K562 (cell line): ENCODE measurements at regions not wholly inside any gene's neighbourhood (a gene's known extent, or its start where the extent isn't known, plus 50 kb on each side); places are given as distances from the start of the nearest gene placed in this dataset.

Experiments used
- PHF8 ChIP-seq: fragments of 200-600 bp; sonication (generic); IDR thresholded peaks from 2 replicates; pipeline ENCODE4 v1.6.1; 2012; ENCODE audit warnings: mixed run types, mild to moderate bottlenecking, inconsistent platforms, low read length, moderate library complexity, borderline replicate concordance
- SPI1 ChIP-seq: IDR thresholded peaks from 2 replicates; pipeline ENCODE4 v1.6.1; 2011; ENCODE audit warnings: low read depth, low read length, control low read depth, borderline replicate concordance
- ZNF507 ChIP-seq: conservative IDR thresholded peaks from 2 replicates; pipeline ENCODE4 v1.6.1; 2017; ENCODE audit warnings: missing genetic modification characterization, missing compliant biosample characterization
- TF ChIP-seq, protein P1 (sequence below): fragments of 450-650 bp; IDR thresholded peaks from 2 replicates; pipeline ENCODE4 v1.6.1; 2016; ENCODE audit warnings: mild to moderate bottlenecking, moderate library complexity
- TF ChIP-seq, protein P2 (sequence below): sonication (generic); formaldehyde crosslinking; IDR thresholded peaks from 2 replicates; pipeline ENCODE4 v1.8.0; 2022; ENCODE audit warnings: missing genetic modification reagents, mild to moderate bottlenecking, moderate library complexity, borderline replicate concordance
- TF ChIP-seq, protein P3 (sequence below): fragments of 250-450 bp; sonication (Bioruptor Pico); IDR thresholded peaks from 2 replicates; pipeline ENCODE4 v1.5.0; 2021

DNA sequence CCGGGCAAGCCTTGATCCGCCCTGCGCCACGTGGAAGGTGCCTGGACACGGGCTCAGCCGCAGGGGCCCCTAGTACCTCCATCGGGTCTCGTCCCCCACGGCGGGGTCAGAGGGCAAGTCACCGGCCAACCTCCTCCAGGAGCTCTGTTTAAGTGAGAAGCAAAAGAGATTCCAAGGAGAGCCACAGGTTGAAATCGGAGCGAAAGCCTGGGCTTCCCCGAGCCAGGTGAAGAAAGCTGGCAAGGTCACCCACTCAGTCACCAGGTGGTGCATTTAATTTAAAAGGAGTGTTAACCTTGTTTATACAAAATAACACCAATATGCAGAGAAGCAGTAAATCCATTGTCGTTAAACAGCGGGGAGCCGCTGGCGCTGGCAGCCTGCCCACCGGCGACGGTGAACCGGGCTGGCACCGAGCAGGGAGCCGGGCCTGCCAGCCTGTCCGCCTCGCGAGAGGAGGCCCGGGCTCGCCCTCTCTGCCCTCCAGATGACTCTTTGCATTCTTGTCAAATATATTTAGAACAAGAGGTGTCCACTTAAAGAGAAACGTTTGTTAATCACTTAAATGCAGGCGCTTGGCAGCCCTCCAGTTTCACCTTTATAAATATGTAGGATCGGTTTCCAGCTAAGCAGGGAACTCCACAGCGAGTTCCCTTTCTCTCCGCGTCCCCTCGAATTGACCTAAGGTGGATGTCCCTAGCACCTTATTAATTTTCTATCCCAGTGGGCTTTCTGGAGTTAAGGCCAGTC is 277.3 kb upstream of the NR2F2 start (continued):
- TF ChIP-seq, protein P1, sequence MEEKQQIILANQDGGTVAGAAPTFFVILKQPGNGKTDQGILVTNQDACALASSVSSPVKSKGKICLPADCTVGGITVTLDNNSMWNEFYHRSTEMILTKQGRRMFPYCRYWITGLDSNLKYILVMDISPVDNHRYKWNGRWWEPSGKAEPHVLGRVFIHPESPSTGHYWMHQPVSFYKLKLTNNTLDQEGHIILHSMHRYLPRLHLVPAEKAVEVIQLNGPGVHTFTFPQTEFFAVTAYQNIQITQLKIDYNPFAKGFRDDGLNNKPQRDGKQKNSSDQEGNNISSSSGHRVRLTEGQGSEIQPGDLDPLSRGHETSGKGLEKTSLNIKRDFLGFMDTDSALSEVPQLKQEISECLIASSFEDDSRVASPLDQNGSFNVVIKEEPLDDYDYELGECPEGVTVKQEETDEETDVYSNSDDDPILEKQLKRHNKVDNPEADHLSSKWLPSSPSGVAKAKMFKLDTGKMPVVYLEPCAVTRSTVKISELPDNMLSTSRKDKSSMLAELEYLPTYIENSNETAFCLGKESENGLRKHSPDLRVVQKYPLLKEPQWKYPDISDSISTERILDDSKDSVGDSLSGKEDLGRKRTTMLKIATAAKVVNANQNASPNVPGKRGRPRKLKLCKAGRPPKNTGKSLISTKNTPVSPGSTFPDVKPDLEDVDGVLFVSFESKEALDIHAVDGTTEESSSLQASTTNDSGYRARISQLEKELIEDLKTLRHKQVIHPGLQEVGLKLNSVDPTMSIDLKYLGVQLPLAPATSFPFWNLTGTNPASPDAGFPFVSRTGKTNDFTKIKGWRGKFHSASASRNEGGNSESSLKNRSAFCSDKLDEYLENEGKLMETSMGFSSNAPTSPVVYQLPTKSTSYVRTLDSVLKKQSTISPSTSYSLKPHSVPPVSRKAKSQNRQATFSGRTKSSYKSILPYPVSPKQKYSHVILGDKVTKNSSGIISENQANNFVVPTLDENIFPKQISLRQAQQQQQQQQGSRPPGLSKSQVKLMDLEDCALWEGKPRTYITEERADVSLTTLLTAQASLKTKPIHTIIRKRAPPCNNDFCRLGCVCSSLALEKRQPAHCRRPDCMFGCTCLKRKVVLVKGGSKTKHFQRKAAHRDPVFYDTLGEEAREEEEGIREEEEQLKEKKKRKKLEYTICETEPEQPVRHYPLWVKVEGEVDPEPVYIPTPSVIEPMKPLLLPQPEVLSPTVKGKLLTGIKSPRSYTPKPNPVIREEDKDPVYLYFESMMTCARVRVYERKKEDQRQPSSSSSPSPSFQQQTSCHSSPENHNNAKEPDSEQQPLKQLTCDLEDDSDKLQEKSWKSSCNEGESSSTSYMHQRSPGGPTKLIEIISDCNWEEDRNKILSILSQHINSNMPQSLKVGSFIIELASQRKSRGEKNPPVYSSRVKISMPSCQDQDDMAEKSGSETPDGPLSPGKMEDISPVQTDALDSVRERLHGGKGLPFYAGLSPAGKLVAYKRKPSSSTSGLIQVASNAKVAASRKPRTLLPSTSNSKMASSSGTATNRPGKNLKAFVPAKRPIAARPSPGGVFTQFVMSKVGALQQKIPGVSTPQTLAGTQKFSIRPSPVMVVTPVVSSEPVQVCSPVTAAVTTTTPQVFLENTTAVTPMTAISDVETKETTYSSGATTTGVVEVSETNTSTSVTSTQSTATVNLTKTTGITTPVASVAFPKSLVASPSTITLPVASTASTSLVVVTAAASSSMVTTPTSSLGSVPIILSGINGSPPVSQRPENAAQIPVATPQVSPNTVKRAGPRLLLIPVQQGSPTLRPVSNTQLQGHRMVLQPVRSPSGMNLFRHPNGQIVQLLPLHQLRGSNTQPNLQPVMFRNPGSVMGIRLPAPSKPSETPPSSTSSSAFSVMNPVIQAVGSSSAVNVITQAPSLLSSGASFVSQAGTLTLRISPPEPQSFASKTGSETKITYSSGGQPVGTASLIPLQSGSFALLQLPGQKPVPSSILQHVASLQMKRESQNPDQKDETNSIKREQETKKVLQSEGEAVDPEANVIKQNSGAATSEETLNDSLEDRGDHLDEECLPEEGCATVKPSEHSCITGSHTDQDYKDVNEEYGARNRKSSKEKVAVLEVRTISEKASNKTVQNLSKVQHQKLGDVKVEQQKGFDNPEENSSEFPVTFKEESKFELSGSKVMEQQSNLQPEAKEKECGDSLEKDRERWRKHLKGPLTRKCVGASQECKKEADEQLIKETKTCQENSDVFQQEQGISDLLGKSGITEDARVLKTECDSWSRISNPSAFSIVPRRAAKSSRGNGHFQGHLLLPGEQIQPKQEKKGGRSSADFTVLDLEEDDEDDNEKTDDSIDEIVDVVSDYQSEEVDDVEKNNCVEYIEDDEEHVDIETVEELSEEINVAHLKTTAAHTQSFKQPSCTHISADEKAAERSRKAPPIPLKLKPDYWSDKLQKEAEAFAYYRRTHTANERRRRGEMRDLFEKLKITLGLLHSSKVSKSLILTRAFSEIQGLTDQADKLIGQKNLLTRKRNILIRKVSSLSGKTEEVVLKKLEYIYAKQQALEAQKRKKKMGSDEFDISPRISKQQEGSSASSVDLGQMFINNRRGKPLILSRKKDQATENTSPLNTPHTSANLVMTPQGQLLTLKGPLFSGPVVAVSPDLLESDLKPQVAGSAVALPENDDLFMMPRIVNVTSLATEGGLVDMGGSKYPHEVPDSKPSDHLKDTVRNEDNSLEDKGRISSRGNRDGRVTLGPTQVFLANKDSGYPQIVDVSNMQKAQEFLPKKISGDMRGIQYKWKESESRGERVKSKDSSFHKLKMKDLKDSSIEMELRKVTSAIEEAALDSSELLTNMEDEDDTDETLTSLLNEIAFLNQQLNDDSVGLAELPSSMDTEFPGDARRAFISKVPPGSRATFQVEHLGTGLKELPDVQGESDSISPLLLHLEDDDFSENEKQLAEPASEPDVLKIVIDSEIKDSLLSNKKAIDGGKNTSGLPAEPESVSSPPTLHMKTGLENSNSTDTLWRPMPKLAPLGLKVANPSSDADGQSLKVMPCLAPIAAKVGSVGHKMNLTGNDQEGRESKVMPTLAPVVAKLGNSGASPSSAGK = peak; percentile 57
- TF ChIP-seq, protein P2, sequence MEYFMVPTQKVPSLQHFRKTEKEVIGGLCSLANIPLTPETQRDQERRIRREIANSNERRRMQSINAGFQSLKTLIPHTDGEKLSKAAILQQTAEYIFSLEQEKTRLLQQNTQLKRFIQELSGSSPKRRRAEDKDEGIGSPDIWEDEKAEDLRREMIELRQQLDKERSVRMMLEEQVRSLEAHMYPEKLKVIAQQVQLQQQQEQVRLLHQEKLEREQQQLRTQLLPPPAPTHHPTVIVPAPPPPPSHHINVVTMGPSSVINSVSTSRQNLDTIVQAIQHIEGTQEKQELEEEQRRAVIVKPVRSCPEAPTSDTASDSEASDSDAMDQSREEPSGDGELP (CRISPR knock-in tag) = no peak
- peak; percentile 4; the same call in 1 of the 2 replicates for TF ChIP-seq SPI1
- TF ChIP-seq ZNF507 (tag) = no peak
- TF ChIP-seq, protein P3, sequence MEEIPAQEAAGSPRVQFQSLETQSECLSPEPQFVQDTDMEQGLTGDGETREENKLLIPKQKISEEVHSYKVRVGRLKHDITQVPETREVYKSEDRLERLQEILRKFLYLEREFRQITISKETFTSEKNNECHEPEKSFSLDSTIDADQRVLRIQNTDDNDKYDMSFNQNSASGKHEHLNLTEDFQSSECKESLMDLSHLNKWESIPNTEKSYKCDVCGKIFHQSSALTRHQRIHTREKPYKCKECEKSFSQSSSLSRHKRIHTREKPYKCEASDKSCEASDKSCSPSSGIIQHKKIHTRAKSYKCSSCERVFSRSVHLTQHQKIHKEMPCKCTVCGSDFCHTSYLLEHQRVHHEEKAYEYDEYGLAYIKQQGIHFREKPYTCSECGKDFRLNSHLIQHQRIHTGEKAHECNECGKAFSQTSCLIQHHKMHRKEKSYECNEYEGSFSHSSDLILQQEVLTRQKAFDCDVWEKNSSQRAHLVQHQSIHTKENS = no peak
- peak; percentile 21; the same call in 1 of the 2 replicates for TF ChIP-seq PHF8
